ENCODE measurements at regions not wholly inside any gene's neighbourhood (a gene's known extent, or its start where the extent isn't known, plus 50 kb on each side); places are given as distances from the start of the nearest gene placed in this dataset.

- Histone ChIP-seq H3K9me3 (ENCODE audit: control extremely low read depth in 1 of 3, control insufficient read depth in 2 of 3, insufficient read depth in 1 of 3, low read length in 2 of 3) (no peaks in the 10 kb centered on the region), H3K36me3 (replicated peaks in 1 of 2; ENCODE audit: control extremely low read depth in 1 of 2, control insufficient read depth in 1 of 2, extremely low read depth in 1 of 2, insufficient read depth in 2 of 2, low read length in 1 of 2) (no peaks in the 10 kb centered on the region), H2AFZ (ENCODE audit: insufficient read depth, low read depth, low read length, poor library complexity, severe bottlenecking) (no peak overlapping the region), H3K4me2 (replicated peaks; ENCODE audit: low read depth, low read length, poor library complexity, severe bottlenecking) (no peak overlapping the region), H4K20me1 (ENCODE audit: control insufficient read depth, insufficient read depth, low read length, poor library complexity, severe bottlenecking) (no peaks in the 10 kb centered on the region), H3K79me2 (ENCODE audit: control insufficient read depth, insufficient read depth, low read length) (no peaks in the 10 kb centered on the region), H3K9ac (ENCODE audit: low read length) (no peak overlapping the region), H3K4me3 (ENCODE audit: control extremely low read depth in 1 of 5, extremely low read depth in 1 of 5, insufficient read depth in 1 of 5, low read depth in 2 of 5, low read length in 4 of 5) (no peak overlapping the region), H3K27ac (ENCODE audit: low read length in 2 of 2) (no peak overlapping the region), H3K4me1 (ENCODE audit: control insufficient read depth in 2 of 2, insufficient read depth in 2 of 2, low read length in 2 of 2) (no peaks in the 10 kb centered on the region), H3K27me3 (replicated peaks in 1 of 4; ENCODE audit: control extremely low read depth in 1 of 4, control insufficient read depth in 3 of 4, insufficient read depth in 4 of 4, low read length in 3 of 4) (no peaks in the 10 kb centered on the region)
- H3K4me1 Mint-ChIP-seq: no peaks in the 10 kb centered on the region
- 100% methylated on average over 6 of the region's 7 CpGs for WGBS (ENCODE audit: insufficient coverage)
- H3K9me3 Mint-ChIP-seq (ENCODE audit: insufficient read depth): no peaks in the 10 kb centered on the region
- CTCF ChIA-PET: no interaction called here
- intact Hi-C loops (cut with micrococcal nuclease): no loop called here
- H3K4me3 Mint-ChIP-seq: no peak overlapping the region
- POLR2A ChIA-PET: no interaction called here
- no peak overlapping the region for H3K27ac Mint-ChIP-seq
- ATAC-seq (ENCODE audit: low read depth): no peak
- no peaks in the 10 kb centered on the region for H3K27me3 Mint-ChIP-seq
- TF ChIP-seq, protein P1, sequence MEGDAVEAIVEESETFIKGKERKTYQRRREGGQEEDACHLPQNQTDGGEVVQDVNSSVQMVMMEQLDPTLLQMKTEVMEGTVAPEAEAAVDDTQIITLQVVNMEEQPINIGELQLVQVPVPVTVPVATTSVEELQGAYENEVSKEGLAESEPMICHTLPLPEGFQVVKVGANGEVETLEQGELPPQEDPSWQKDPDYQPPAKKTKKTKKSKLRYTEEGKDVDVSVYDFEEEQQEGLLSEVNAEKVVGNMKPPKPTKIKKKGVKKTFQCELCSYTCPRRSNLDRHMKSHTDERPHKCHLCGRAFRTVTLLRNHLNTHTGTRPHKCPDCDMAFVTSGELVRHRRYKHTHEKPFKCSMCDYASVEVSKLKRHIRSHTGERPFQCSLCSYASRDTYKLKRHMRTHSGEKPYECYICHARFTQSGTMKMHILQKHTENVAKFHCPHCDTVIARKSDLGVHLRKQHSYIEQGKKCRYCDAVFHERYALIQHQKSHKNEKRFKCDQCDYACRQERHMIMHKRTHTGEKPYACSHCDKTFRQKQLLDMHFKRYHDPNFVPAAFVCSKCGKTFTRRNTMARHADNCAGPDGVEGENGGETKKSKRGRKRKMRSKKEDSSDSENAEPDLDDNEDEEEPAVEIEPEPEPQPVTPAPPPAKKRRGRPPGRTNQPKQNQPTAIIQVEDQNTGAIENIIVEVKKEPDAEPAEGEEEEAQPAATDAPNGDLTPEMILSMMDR (IDR thresholded peaks at IDR 0.05): no peak
- TF ChIP-seq EZH2 (IDR thresholded peaks at IDR 0.05; ENCODE audit: borderline replicate concordance, insufficient read depth, low read depth, low read length, poor library complexity, severe bottlenecking): no peak
- DNase-seq: no peak
Observed at GRCh38 chr9:86664603-86665002, 282.7 kb downstream of the GAS1 start.

GRCh38 chr9:86663905-86664304 is 283.4 kb downstream of the GAS1 start:
- Histone ChIP-seq H3K27ac (ENCODE audit: low read length in 2 of 2) (no peak overlapping the region), H3K36me3 (replicated peaks in 1 of 2; ENCODE audit: control extremely low read depth in 1 of 2, control insufficient read depth in 1 of 2, extremely low read depth in 1 of 2, insufficient read depth in 2 of 2, low read length in 1 of 2) (no peaks in the 10 kb centered on the region), H3K27me3 (replicated peaks in 1 of 4; ENCODE audit: control extremely low read depth in 1 of 4, control insufficient read depth in 3 of 4, insufficient read depth in 4 of 4, low read length in 3 of 4) (peaks cover 0 to 4% (median 0%) of the 10 kb centered on the region in 4 experiments), H3K79me2 (ENCODE audit: control insufficient read depth, insufficient read depth, low read length) (no peaks in the 10 kb centered on the region), H3K4me2 (replicated peaks; ENCODE audit: low read depth, low read length, poor library complexity, severe bottlenecking) (no peak overlapping the region), H4K20me1 (ENCODE audit: control insufficient read depth, insufficient read depth, low read length, poor library complexity, severe bottlenecking) (no peaks in the 10 kb centered on the region), H3K9ac (ENCODE audit: low read length) (no peak overlapping the region), H2AFZ (ENCODE audit: insufficient read depth, low read depth, low read length, poor library complexity, severe bottlenecking) (no peak overlapping the region), H3K9me3 (ENCODE audit: control extremely low read depth in 1 of 3, control insufficient read depth in 2 of 3, insufficient read depth in 1 of 3, low read length in 2 of 3) (no peaks in the 10 kb centered on the region), H3K4me3 (ENCODE audit: control extremely low read depth in 1 of 5, extremely low read depth in 1 of 5, insufficient read depth in 1 of 5, low read depth in 2 of 5, low read length in 4 of 5) (no peak overlapping the region), H3K4me1 (ENCODE audit: control insufficient read depth in 2 of 2, insufficient read depth in 2 of 2, low read length in 2 of 2) (no peaks in the 10 kb centered on the region)
- CTCF ChIA-PET: no interaction called here
- DNase-seq: no peak
- H3K27me3 Mint-ChIP-seq: no peaks in the 10 kb centered on the region
- POLR2A ChIA-PET: no interaction called here
- no peaks in the 10 kb centered on the region for H3K9me3 Mint-ChIP-seq (ENCODE audit: insufficient read depth)
- no peak overlapping the region for H3K4me3 Mint-ChIP-seq
- no peak for ATAC-seq (ENCODE audit: low read depth)
- no peak overlapping the region for H3K27ac Mint-ChIP-seq
- TF ChIP-seq, protein P1 (IDR thresholded peaks at IDR 0.05): no peak
- no peak for TF ChIP-seq EZH2 (IDR thresholded peaks at IDR 0.05; ENCODE audit: borderline replicate concordance, insufficient read depth, low read depth, low read length, poor library complexity, severe bottlenecking)
- no peaks in the 10 kb centered on the region for H3K4me1 Mint-ChIP-seq
- intact Hi-C loops (cut with micrococcal nuclease): no loop called here
- no CpG with 5 or more reads among the region's 2 CpGs for WGBS (ENCODE audit: insufficient coverage)
